ENCODE measurements at regions not wholly inside any gene's neighbourhood (a gene's known extent, or its start where the extent isn't known, plus 50 kb on each side); places are given as distances from the start of the nearest gene placed in this dataset.

DNA sequence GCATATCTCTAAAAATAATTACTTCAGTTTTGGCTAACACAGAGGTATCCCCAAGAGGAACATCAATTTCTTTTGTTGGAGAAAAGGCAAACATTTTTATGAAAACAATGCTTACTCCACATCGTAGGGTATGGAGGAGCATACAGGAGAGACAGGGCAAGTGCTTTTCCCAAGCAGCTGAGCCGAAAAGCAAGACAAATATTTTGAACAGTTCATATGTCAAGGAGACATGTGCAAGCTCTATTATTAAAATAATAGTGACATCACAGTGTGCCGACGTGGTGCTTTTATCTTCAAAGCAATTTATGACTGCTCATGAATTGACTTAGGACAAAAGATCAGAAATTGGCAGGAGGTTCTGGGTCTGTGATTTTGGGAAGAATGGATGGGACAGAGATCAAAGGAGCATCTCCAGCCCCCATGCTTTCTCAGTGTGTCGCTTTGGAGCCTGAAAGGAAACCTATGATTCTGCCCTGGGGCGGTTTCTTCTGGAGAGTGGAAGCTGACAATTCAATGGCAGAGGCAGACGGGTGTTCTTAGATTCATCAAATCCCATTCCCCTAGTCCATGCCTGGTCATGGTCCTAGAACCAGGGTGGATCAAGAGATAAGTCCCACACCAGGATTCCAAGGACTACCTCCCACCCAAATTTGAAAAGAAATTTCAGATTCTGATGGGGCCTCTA lies 97.1 kb downstream of the JCAD start:
- TF ChIP-seq, protein P1, sequence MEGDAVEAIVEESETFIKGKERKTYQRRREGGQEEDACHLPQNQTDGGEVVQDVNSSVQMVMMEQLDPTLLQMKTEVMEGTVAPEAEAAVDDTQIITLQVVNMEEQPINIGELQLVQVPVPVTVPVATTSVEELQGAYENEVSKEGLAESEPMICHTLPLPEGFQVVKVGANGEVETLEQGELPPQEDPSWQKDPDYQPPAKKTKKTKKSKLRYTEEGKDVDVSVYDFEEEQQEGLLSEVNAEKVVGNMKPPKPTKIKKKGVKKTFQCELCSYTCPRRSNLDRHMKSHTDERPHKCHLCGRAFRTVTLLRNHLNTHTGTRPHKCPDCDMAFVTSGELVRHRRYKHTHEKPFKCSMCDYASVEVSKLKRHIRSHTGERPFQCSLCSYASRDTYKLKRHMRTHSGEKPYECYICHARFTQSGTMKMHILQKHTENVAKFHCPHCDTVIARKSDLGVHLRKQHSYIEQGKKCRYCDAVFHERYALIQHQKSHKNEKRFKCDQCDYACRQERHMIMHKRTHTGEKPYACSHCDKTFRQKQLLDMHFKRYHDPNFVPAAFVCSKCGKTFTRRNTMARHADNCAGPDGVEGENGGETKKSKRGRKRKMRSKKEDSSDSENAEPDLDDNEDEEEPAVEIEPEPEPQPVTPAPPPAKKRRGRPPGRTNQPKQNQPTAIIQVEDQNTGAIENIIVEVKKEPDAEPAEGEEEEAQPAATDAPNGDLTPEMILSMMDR (IDR thresholded peaks at IDR 0.05; ENCODE audit: low read depth, low read length) = no peak
- no peak overlapping the region for H3K4me3 ChIP-seq (ENCODE audit: low read depth, low read length)

DNA sequence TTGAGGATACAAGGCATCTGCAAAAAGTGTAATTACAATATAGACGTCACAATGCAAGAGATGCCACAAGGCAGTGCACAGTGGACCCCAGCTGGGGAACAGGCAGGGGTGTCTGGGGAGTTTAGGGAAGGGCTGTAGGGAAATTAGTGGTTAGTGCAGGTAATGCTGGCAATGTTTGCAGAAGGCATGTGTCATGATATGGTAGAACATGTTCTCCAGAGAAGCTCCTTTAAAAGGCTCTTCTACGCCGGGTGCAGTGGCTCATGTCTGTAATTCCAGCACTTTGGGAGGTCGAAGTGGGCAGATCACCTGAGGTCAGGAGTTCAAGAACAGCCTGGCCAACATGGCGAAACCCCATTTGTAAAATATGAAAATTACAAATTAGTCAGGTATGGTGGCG lies 98.0 kb downstream of the JCAD start:
- no peak overlapping the region for H3K4me3 ChIP-seq (ENCODE audit: low read depth, low read length)
- TF ChIP-seq, protein P1 (IDR thresholded peaks at IDR 0.05; ENCODE audit: low read depth, low read length) = no peak

DNA sequence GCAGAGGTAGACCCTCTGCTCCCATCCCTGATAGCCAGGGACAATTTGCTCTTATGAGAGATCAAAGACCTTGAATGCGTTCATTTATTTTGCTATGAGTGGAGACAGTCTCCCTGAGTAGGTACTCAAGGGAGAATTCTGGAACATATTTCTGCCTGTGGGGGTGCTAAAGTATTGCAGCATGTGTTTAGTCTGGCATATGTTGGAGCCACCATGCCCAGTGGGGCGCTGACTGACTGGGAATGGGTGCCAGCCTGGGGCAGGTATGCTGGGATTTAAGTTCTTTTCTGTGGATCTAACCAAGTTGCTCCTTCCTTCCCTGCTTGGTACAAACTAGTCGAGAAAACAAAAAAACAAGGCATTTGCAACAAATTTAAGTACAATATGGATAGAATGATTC lies 99.1 kb downstream of the JCAD start:
- TF ChIP-seq, protein P1 (IDR thresholded peaks at IDR 0.05; ENCODE audit: low read depth, low read length) = no peak
- no peak overlapping the region for H3K4me3 ChIP-seq (ENCODE audit: low read depth, low read length)

DNA sequence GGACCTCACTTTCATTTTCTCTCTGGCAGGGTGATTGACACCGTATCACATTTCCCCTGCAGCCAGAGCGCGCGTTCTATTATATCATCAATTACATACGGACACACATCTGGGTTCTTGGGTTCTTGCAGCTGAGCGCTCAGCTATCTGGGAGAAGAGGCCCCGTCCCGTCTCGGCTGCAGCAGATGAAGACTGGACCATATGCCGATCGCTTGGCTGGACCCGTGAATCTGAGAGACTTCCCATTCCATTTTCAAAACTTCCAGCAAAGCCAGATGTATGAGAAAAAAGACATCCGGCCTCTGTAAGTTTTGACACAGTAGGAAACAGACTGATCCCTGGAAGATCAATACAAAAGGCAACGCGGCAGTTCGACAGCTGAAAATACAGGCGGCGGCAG lies 99.8 kb downstream of the JCAD start:
- H3K4me3 ChIP-seq (ENCODE audit: low read depth, low read length) = no peak overlapping the region
- TF ChIP-seq, protein P1 (IDR thresholded peaks at IDR 0.05; ENCODE audit: low read depth, low read length) = no peak

DNA sequence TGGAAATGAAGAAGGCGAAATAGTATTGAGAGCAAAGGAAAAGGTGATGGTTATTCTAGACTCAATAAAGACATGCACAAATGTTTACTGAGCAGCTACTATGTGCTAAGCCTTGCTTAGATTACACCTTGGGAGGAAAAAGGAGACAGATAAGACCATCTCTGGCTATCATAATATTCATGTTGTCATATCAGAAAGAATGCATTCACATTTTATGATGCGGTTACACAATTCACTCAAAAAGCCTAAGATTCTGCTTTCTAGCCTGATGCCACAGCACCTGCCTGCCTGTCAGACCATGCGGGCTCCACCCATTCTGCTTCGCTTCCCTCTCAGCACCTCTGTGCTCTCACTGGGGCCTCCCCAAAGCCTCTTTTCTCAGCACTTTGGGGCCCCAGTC lies 100.9 kb downstream of the JCAD start:
- H3K4me3 ChIP-seq (ENCODE audit: low read depth, low read length) = no peak overlapping the region
- TF ChIP-seq, protein P1 (IDR thresholded peaks at IDR 0.05; ENCODE audit: low read depth, low read length) = no peak

DNA sequence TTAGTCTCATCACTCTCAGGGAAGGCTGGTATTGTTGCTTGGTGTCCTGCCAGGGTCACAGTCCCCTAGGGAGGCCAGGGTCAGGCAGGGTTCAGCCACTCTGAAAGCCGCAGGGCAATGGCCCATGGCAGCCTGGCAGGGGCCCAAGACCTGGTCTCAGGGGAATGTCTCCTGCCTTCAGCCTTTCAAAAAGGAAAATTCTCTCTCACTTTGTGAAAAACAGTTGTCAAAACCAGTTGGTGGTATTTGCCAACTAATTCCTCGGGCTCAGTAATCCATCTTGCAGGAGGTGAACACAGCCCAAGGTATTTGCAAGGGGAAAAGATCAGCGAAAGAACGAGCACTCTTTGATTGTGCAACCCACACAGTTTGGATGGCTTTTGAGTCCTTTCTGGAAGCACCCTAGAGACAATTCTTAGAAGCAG lies 101.5 kb downstream of the JCAD start:
- TF ChIP-seq, protein P1 (IDR thresholded peaks at IDR 0.05; ENCODE audit: low read depth, low read length) = no peak
- no peak overlapping the region for H3K4me3 ChIP-seq (ENCODE audit: low read depth, low read length)

DNA sequence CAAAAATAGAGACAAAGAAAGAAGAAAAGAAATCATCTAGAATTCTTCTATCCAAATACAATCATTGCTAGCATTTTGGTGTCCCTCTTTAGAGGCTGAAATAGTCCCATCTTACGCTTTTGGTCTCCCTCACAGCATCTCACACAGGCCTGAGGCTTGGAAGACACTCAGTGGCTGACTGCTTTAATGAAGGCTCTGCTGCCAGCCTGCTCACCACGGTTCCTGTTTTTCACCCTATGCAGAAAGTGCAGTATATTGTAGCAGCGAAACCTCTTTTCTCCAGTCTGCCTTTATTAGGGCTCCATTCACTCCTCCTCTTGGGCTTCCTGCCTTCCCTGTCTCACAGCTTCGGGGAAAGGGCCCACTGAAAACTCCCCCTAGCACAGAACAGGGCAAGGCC lies 102.2 kb downstream of the JCAD start:
- TF ChIP-seq, protein P1 (IDR thresholded peaks at IDR 0.05; ENCODE audit: low read depth, low read length) = no peak
- no peak overlapping the region for H3K4me3 ChIP-seq (ENCODE audit: low read depth, low read length)

All from WI38 (cell line).